GM23338 (cell line): ENCODE measurements at regions not wholly inside any gene's neighbourhood (a gene's known extent, or its start where the extent isn't known, plus 50 kb on each side); places are given as distances from the start of the nearest gene placed in this dataset.
"Not testable (repeated sequence)": the region's sequence is repeated elsewhere in the genome, so short reads cannot be mapped to it uniquely, and the experiment has no call there.

Source experiments
- ATAC-seq: fragments of 200-7000 bp; cut with Tn5 transposase; 3 replicates; pipeline ENCODE4 v1.9.1; 2020
- DNase-seq: peaks from one replicate; pipeline ENCODE4 v3.0.0-alpha.2; 2015; ENCODE audit warnings: low spot score
- H2AFZ ChIP-seq: fragments of 200-600 bp; sonication (generic); 2 replicates; pipeline ENCODE4 v1.8.0; 2016; ENCODE audit warnings: antibody characterized with exemption, mild to moderate bottlenecking, moderate library complexity
- H3F3A ChIP-seq: fragments of 200-600 bp; sonication (generic); replicated peaks from 2 replicates; pipeline ENCODE4 v1.8.0; 2017; ENCODE audit warnings: antibody characterized with exemption, mixed run types, low read depth
- H3K27ac ChIP-seq: fragments of 200-600 bp; sonication (generic); 2 replicates; pipeline ENCODE4 v1.6.1; 2016; ENCODE audit warnings: low read depth
- H3K27me3 ChIP-seq: fragments of 200-600 bp; sonication (generic); 2 replicates; pipeline ENCODE4 v1.8.0; 2016; ENCODE audit warnings: mild to moderate bottlenecking, mixed run types, moderate library complexity; ENCODE audit not compliant: insufficient read depth
- H3K36me3 ChIP-seq: fragments of 200-600 bp; sonication (generic); 2 replicates; pipeline ENCODE4 v1.8.0; 2016; ENCODE audit warnings: mild to moderate bottlenecking; ENCODE audit not compliant: insufficient read depth
- H3K4me1 ChIP-seq: fragments of 200-600 bp; sonication (generic); 2 replicates; pipeline ENCODE4 v1.8.0; 2016; ENCODE audit warnings: mild to moderate bottlenecking, moderate library complexity; ENCODE audit not compliant: insufficient read depth
- H3K4me2 ChIP-seq: fragments of 200-600 bp; sonication (generic); 2 replicates; pipeline ENCODE4 v1.7.1; 2017; ENCODE audit warnings: mixed run types
- H3K4me3 ChIP-seq: fragments of 200-600 bp; sonication (generic); 2 replicates; pipeline ENCODE4 v1.6.1; 2016; ENCODE audit warnings: mixed run types
- H3K79me2 ChIP-seq: fragments of 200-600 bp; sonication (generic); replicated peaks from 2 replicates; pipeline ENCODE4 v1.8.0; 2017; ENCODE audit warnings: mild to moderate bottlenecking; ENCODE audit not compliant: insufficient read depth
- H3K9me2 ChIP-seq: fragments of 200-600 bp; sonication (generic); 2 replicates; pipeline ENCODE4 v1.8.0; 2017; ENCODE audit not compliant: insufficient read depth
- H4K20me1 ChIP-seq: fragments of 200-600 bp; sonication (generic); replicated peaks from 2 replicates; pipeline ENCODE4 v1.8.0; 2017; ENCODE audit warnings: mild to moderate bottlenecking; ENCODE audit not compliant: insufficient read depth
- H3K27ac Mint-ChIP-seq: 2 replicates; pipeline ENCODE4 v1.8.0; 2020; ENCODE audit warnings: inconsistent platforms, mild to moderate bottlenecking, moderate library complexity, mixed read lengths
- H3K27me3 Mint-ChIP-seq: 3 replicates; pipeline ENCODE4 v1.8.0; 2022; ENCODE audit warnings: low read depth, mild to moderate bottlenecking, moderate library complexity, mixed read lengths, inconsistent platforms; ENCODE audit not compliant: insufficient read depth, poor library complexity
- H3K36me3 Mint-ChIP-seq: 3 replicates; pipeline ENCODE4 v1.8.0; 2021; ENCODE audit warnings: low read depth, mild to moderate bottlenecking, inconsistent platforms, moderate library complexity, mixed read lengths
- H3K4me1 Mint-ChIP-seq: 3 replicates; pipeline ENCODE4 v1.8.0; 2020; ENCODE audit warnings: mild to moderate bottlenecking, inconsistent platforms, mixed read lengths
- H3K4me3 Mint-ChIP-seq: 3 replicates; pipeline ENCODE4 v1.8.0; 2021; ENCODE audit warnings: moderate library complexity, mild to moderate bottlenecking, inconsistent platforms, mixed read lengths
- H3K9me3 Mint-ChIP-seq: 3 replicates; pipeline ENCODE4 v1.8.0; 2020; ENCODE audit warnings: moderate library complexity, mild to moderate bottlenecking, inconsistent platforms, mixed read lengths
- CREB1 ChIP-seq: fragments of 250-450 bp; sonication (Bioruptor Pico); IDR thresholded peaks from 2 replicates; pipeline ENCODE4 v1.5.0; 2020; ENCODE audit warnings: low read depth, mild to moderate bottlenecking, moderate library complexity
- EZH2 ChIP-seq: fragments of 200-600 bp; sonication (generic); IDR thresholded peaks from one replicate; pipeline ENCODE4 v1.8.0; 2017; ENCODE audit warnings: antibody characterized with exemption, mild to moderate bottlenecking, low read depth; ENCODE audit not compliant: unreplicated experiment
- NANOG ChIP-seq: IDR thresholded peaks from 2 replicates; pipeline ENCODE4 v1.6.1; 2016; ENCODE audit warnings: antibody characterized with exemption, borderline replicate concordance
- POLR2AphosphoS5 ChIP-seq: IDR thresholded peaks from 2 replicates; pipeline ENCODE4 v1.6.1; 2016; ENCODE audit warnings: antibody characterized with exemption, low read depth
- REST ChIP-seq: IDR thresholded peaks from one replicate; pipeline ENCODE4 v1.6.1; 2018; ENCODE audit warnings: antibody characterized with exemption; ENCODE audit not compliant: unreplicated experiment
- STAT1 ChIP-seq: IDR thresholded peaks from one replicate; pipeline ENCODE4 v1.6.1; 2016; ENCODE audit warnings: antibody characterized with exemption; ENCODE audit not compliant: unreplicated experiment
- ZNF114 ChIP-seq: fragments of 250-450 bp; sonication (Bioruptor Pico); IDR thresholded peaks from 2 replicates; pipeline ENCODE4 v1.5.0; 2020; ENCODE audit warnings: mild to moderate bottlenecking, moderate library complexity
- TF ChIP-seq, protein P1 (sequence below): fragments of 250-450 bp; sonication (Bioruptor Pico); IDR thresholded peaks from 2 replicates; pipeline ENCODE4 v1.5.0; 2020; ENCODE audit warnings: mild to moderate bottlenecking, moderate library complexity

DNA sequence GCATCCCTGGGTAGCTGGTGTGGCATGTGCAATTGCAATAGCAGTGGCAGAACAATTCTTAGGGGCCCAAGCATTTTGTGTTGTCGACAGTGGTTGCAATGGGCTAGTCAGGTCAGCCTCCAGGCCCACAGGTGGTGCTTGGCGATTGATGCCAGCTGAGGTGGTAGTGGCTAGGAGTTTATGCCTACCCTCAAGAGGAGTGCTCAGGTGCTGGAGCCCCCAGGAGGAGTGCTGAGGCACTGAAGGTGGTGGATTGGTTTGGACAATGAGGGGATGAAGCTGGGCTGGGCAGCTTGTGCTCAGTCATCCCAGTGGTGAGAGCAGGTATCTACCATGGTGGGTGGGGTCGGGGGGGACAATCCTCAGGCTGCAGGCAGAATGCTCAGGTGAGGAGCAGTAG lies 877.9 kb upstream of the TMEFF2 start:
- Histone ChIP-seq H3K27ac (no peak overlapping the region), H3F3A (no peaks in the 10 kb centered on the region), H3K9me2 (0 out of 2 replicates have a peak, but pooled peaks cover 4% of the 10 kb centered on the region), H4K20me1 (no peaks in the 10 kb centered on the region), H3K4me2 (no peak overlapping the region), H3K4me1 (no peaks in the 10 kb centered on the region), H3K4me3 (no peak overlapping the region), H3K27me3 (no peaks in the 10 kb centered on the region), H2AFZ (no peak overlapping the region), H3K79me2 (no peaks in the 10 kb centered on the region), H3K36me3 (no peaks in the 10 kb centered on the region)
- no peaks in the 10 kb centered on the region for H3K27me3 Mint-ChIP-seq
- no peak overlapping the region for H3K27ac Mint-ChIP-seq
- no peak overlapping the region for H3K4me3 Mint-ChIP-seq
- peaks cover 9% of the 10 kb centered on the region; the same call in 1 of the 3 replicates for H3K36me3 Mint-ChIP-seq
- no peak for DNase-seq
- no peak for TF ChIP-seq STAT1
- no peak for TF ChIP-seq CREB1 (CRISPR knock-in tag)
- no peak for TF ChIP-seq EZH2
- peaks cover 12% of the 10 kb centered on the region for H3K9me3 Mint-ChIP-seq
- no peak for ATAC-seq
- H3K4me1 Mint-ChIP-seq = no peaks in the 10 kb centered on the region

- not testable (repeated sequence) for H3K27me3 Mint-ChIP-seq, H3K4me3 Mint-ChIP-seq, H3F3A ChIP-seq, H3K27ac ChIP-seq, H3K4me1 Mint-ChIP-seq, ATAC-seq, H3K27ac Mint-ChIP-seq, H3K79me2 ChIP-seq, H3K36me3 ChIP-seq, H4K20me1 ChIP-seq, H3K27me3 ChIP-seq, H3K4me3 ChIP-seq, H2AFZ ChIP-seq, H3K9me2 ChIP-seq, H3K4me1 ChIP-seq, H3K4me2 ChIP-seq
- Mint-ChIP-seq H3K36me3 (peaks cover 32% of the 10 kb centered on the region), H3K9me3 (peaks cover 33% of the 10 kb centered on the region)
- peak; percentile 8 for DNase-seq
Measured at GRCh38 chr2:193025556-193025955, 830.8 kb upstream of the TMEFF2 start.

DNA sequence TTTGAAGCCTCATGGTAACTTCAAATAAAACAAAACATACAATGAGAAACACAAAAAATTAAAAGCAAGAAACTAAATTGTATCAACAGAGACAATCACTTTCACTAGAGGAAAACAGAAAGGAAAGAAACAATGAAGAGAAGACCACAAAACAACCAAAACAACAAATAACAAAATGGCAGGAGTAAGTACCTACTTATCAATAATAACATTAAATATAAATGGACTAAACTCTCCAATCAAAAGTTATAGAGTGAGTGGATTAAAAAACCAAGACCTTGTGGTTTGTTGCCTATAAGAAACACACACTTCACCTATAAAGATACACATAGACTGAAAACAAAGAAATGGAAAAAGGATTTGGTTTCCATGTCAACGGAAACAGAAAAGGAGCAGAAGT lies 830.1 kb upstream of the TMEFF2 start:
- Histone ChIP-seq H4K20me1 (no peaks in the 10 kb centered on the region), H3K4me2 (no peak overlapping the region), H3K79me2 (no peaks in the 10 kb centered on the region), H3K9me2 (no peaks in the 10 kb centered on the region), H3K4me3 (no peak overlapping the region), H3K27ac (no peak overlapping the region), H3K4me1 (no peaks in the 10 kb centered on the region), H3F3A (no peaks in the 10 kb centered on the region), H2AFZ (no peak overlapping the region), H3K36me3 (no peaks in the 10 kb centered on the region), H3K27me3 (no peaks in the 10 kb centered on the region)
- Mint-ChIP-seq H3K36me3 (peaks cover 32% of the 10 kb centered on the region), H3K9me3 (peaks cover 33% of the 10 kb centered on the region), H3K4me1 (no peaks in the 10 kb centered on the region), H3K27ac (no peak overlapping the region), H3K27me3 (no peaks in the 10 kb centered on the region), H3K4me3 (no peak overlapping the region)
- no peak for DNase-seq
- ATAC-seq = no peak
- TF ChIP-seq ZNF114 (CRISPR knock-in tag) (no peak), CREB1 (CRISPR knock-in tag) (no peak), REST (no peak), NANOG (no peak), POLR2AphosphoS5 (no peak), EZH2 (no peak)
- TF ChIP-seq, protein P1, sequence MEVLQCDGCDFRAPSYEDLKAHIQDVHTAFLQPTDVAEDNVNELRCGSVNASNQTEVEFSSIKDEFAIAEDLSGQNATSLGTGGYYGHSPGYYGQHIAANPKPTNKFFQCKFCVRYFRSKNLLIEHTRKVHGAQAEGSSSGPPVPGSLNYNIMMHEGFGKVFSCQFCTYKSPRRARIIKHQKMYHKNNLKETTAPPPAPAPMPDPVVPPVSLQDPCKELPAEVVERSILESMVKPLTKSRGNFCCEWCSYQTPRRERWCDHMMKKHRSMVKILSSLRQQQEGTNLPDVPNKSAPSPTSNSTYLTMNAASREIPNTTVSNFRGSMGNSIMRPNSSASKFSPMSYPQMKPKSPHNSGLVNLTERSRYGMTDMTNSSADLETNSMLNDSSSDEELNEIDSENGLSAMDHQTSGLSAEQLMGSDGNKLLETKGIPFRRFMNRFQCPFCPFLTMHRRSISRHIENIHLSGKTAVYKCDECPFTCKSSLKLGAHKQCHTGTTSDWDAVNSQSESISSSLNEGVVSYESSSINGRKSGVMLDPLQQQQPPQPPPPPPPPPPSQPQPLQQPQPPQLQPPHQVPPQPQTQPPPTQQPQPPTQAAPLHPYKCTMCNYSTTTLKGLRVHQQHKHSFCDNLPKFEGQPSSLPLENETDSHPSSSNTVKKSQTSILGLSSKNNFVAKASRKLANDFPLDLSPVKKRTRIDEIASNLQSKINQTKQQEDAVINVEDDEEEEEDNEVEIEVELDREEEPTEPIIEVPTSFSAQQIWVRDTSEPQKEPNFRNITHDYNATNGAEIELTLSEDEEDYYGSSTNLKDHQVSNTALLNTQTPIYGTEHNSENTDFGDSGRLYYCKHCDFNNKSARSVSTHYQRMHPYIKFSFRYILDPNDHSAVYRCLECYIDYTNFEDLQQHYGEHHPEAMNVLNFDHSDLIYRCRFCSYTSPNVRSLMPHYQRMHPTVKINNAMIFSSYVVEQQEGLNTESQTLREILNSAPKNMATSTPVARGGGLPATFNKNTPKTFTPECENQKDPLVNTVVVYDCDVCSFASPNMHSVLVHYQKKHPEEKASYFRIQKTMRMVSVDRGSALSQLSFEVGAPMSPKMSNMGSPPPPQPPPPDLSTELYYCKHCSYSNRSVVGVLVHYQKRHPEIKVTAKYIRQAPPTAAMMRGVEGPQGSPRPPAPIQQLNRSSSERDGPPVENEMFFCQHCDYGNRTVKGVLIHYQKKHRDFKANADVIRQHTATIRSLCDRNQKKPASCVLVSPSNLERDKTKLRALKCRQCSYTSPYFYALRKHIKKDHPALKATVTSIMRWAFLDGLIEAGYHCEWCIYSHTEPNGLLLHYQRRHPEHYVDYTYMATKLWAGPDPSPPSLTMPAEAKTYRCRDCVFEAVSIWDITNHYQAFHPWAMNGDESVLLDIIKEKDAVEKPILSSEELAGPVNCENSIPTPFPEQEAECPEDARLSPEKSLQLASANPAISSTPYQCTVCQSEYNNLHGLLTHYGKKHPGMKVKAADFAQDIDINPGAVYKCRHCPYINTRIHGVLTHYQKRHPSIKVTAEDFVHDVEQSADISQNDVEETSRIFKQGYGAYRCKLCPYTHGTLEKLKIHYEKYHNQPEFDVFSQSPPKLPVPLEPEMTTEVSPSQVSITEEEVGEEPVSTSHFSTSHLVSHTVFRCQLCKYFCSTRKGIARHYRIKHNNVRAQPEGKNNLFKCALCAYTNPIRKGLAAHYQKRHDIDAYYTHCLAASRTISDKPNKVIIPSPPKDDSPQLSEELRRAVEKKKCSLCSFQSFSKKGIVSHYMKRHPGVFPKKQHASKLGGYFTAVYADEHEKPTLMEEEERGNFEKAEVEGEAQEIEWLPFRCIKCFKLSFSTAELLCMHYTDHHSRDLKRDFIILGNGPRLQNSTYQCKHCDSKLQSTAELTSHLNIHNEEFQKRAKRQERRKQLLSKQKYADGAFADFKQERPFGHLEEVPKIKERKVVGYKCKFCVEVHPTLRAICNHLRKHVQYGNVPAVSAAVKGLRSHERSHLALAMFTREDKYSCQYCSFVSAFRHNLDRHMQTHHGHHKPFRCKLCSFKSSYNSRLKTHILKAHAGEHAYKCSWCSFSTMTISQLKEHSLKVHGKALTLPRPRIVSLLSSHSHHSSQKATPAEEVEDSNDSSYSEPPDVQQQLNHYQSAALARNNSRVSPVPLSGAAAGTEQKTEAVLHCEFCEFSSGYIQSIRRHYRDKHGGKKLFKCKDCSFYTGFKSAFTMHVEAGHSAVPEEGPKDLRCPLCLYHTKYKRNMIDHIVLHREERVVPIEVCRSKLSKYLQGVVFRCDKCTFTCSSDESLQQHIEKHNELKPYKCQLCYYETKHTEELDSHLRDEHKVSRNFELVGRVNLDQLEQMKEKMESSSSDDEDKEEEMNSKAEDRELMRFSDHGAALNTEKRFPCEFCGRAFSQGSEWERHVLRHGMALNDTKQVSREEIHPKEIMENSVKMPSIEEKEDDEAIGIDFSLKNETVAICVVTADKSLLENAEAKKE = no peak
